ENCODE measurements at regions not wholly inside any gene's neighbourhood (a gene's known extent, or its start where the extent isn't known, plus 50 kb on each side); places are given as distances from the start of the nearest gene placed in this dataset.

- Histone ChIP-seq H2AFZ (no peak overlapping the region), H3K27ac (no peak overlapping the region), H3K9me3 (ENCODE audit: low read depth) (no peaks in the 10 kb centered on the region), H3K36me3 (ENCODE audit: low read depth) (no peaks in the 10 kb centered on the region), H3K4me1 (ENCODE audit: insufficient read depth) (peaks cover 5% of the 10 kb centered on the region; the same call in 1 of the 2 replicates), H3K79me2 (ENCODE audit: insufficient read depth) (no peaks in the 10 kb centered on the region), H3K9ac (no peak overlapping the region), H4K20me1 (ENCODE audit: insufficient read depth) (no peaks in the 10 kb centered on the region), H3F3A (ENCODE audit: insufficient read depth) (no peaks in the 10 kb centered on the region), H3K27me3 (replicated peaks; ENCODE audit: insufficient read depth) (no peaks in the 10 kb centered on the region), H3K9me2 (ENCODE audit: insufficient read depth) (no peaks in the 10 kb centered on the region), H3K4me2 (ENCODE audit: unreplicated experiment) (no peak overlapping the region), H3K4me3 (no peak overlapping the region)
- in situ Hi-C loops (cut with MboI): loop anchor here (25.0 kb wide), 1 partner anchor 1560 kb away; no protein-coding TSS in a partner anchor
- TF ChIP-seq EZH2 (IDR thresholded peaks at IDR 0.05; ENCODE audit: insufficient read depth, poor library complexity, severe bottlenecking): no peak
- TF ChIP-seq EZH2phosphoT487 (IDR thresholded peaks at IDR 0.05; ENCODE audit: insufficient read depth, low read depth): no peak
- WGBS, 2 experiments (ENCODE audit: low coverage in 1 of 2, low lambda C conversion rate in 2 of 2, missing lambda C conversion rate in 2 of 2): 82 to 85% methylated on average over 9 of the region's 9 CpGs
- no peak for DNase-seq
These were observed 343.1 kb upstream of the NOCT start for GRCh38 chr4:138672393-138672976.

- Histone ChIP-seq H3K27ac (no peak overlapping the region), H3K9ac (no peak overlapping the region), H3F3A (ENCODE audit: insufficient read depth) (no peaks in the 10 kb centered on the region), H2AFZ (no peak overlapping the region), H3K4me3 (no peak overlapping the region), H3K4me2 (ENCODE audit: unreplicated experiment) (no peak overlapping the region), H3K9me3 (ENCODE audit: low read depth) (no peaks in the 10 kb centered on the region), H3K36me3 (ENCODE audit: low read depth) (no peaks in the 10 kb centered on the region), H4K20me1 (ENCODE audit: insufficient read depth) (no peaks in the 10 kb centered on the region), H3K79me2 (ENCODE audit: insufficient read depth) (no peaks in the 10 kb centered on the region), H3K4me1 (ENCODE audit: insufficient read depth) (peaks cover 5% of the 10 kb centered on the region; the same call in 1 of the 2 replicates), H3K27me3 (replicated peaks; ENCODE audit: insufficient read depth) (no peaks in the 10 kb centered on the region), H3K9me2 (ENCODE audit: insufficient read depth) (no peaks in the 10 kb centered on the region)
- DNase-seq: no peak
- 68 to 75% methylated on average over 3 of the region's 3 CpGs for WGBS, 2 experiments (ENCODE audit: low coverage in 1 of 2, low lambda C conversion rate in 2 of 2, missing lambda C conversion rate in 2 of 2)
- TF ChIP-seq EZH2 (IDR thresholded peaks at IDR 0.05; ENCODE audit: insufficient read depth, poor library complexity, severe bottlenecking) (no peak), EZH2phosphoT487 (IDR thresholded peaks at IDR 0.05; ENCODE audit: insufficient read depth, low read depth) (no peak)
- in situ Hi-C loops (cut with MboI): loop anchor here (25.0 kb wide), 1 partner anchor 1559 kb away; no protein-coding TSS in a partner anchor
These were observed 343.9 kb upstream of the NOCT start for GRCh38 chr4:138671606-138672084.

DNA sequence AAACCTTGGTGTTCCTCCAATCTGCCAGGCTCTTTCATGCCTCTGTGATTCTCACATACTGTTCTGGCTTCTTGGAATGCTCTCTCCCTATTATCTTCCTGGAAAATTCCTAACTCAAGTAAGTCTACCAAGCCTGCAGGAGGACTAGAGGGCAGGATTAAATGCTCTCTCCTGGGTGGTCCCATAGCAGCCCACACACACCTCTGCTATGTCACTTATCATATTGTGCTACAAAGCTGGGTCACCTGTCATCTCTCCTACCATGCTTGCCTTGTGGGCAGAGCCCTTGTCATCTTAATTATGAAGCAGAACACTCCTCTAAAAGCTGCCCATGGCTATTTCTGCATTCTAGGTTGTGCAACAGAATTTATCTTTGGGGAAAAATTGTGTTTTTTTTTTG lies 344.5 kb upstream of the NOCT start:
- Histone ChIP-seq H3K4me1 (ENCODE audit: insufficient read depth) (peaks cover 5% of the 10 kb centered on the region; the same call in 1 of the 2 replicates), H3K27ac (no peak overlapping the region), H3K36me3 (ENCODE audit: low read depth) (no peaks in the 10 kb centered on the region), H3K27me3 (replicated peaks; ENCODE audit: insufficient read depth) (no peaks in the 10 kb centered on the region), H3K4me3 (no peak overlapping the region), H3K4me2 (ENCODE audit: unreplicated experiment) (no peak overlapping the region), H2AFZ (no peak overlapping the region), H3K9ac (no peak overlapping the region), H3K9me3 (ENCODE audit: low read depth) (no peaks in the 10 kb centered on the region), H3K79me2 (ENCODE audit: insufficient read depth) (no peaks in the 10 kb centered on the region), H3K9me2 (ENCODE audit: insufficient read depth) (no peaks in the 10 kb centered on the region), H4K20me1 (ENCODE audit: insufficient read depth) (no peaks in the 10 kb centered on the region), H3F3A (ENCODE audit: insufficient read depth) (no peaks in the 10 kb centered on the region)
- DNase-seq: no peak
- in situ Hi-C loops (cut with MboI): loop anchor here (25.0 kb wide), 1 partner anchor 1559 kb away; no protein-coding TSS in a partner anchor
- no peak for TF ChIP-seq EZH2 (IDR thresholded peaks at IDR 0.05; ENCODE audit: insufficient read depth, poor library complexity, severe bottlenecking)
- TF ChIP-seq EZH2phosphoT487 (IDR thresholded peaks at IDR 0.05; ENCODE audit: insufficient read depth, low read depth): no peak

DNA sequence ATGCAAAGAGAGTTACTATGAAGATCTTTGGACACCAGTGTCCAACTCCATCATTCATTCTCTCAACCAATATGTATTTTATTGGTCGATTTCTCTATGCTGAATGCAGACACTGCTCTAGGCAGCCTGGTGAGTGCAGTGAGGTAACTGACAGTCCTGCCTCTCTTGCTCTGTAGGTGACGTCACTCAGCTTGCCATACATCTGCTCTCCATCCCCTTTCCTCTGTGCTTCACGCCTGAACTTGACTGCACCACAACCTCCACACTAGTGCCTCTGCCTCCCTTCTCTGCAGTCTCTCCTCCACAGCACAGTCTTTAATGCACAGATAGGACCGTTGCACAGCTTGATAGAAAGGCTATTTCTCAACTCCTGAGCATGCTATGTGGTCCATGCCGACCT lies 344.9 kb upstream of the NOCT start:
- Histone ChIP-seq H3K4me1 (ENCODE audit: insufficient read depth) (peaks cover 5% of the 10 kb centered on the region; the same call in 1 of the 2 replicates), H4K20me1 (ENCODE audit: insufficient read depth) (no peaks in the 10 kb centered on the region), H3K27ac (no peak overlapping the region), H3K36me3 (ENCODE audit: low read depth) (no peaks in the 10 kb centered on the region), H3K4me3 (no peak overlapping the region), H3K79me2 (ENCODE audit: insufficient read depth) (no peaks in the 10 kb centered on the region), H3K4me2 (ENCODE audit: unreplicated experiment) (no peak overlapping the region), H3K9me2 (ENCODE audit: insufficient read depth) (no peaks in the 10 kb centered on the region), H2AFZ (no peak overlapping the region), H3K9me3 (ENCODE audit: low read depth) (no peaks in the 10 kb centered on the region), H3K9ac (no peak overlapping the region), H3F3A (ENCODE audit: insufficient read depth) (no peaks in the 10 kb centered on the region), H3K27me3 (replicated peaks; ENCODE audit: insufficient read depth) (no peaks in the 10 kb centered on the region)
- 61 to 64% methylated on average over 5 of the region's 5 CpGs for WGBS, 2 experiments (ENCODE audit: low coverage in 1 of 2, low lambda C conversion rate in 2 of 2, missing lambda C conversion rate in 2 of 2)
- in situ Hi-C loops (cut with MboI): loop anchor here (25.0 kb wide), 1 partner anchor 1558 kb away; no protein-coding TSS in a partner anchor
- DNase-seq: no peak
- TF ChIP-seq EZH2phosphoT487 (IDR thresholded peaks at IDR 0.05; ENCODE audit: insufficient read depth, low read depth): no peak
- no peak for TF ChIP-seq EZH2 (IDR thresholded peaks at IDR 0.05; ENCODE audit: insufficient read depth, poor library complexity, severe bottlenecking)

Data from GM23248 (cell line).